NCI-H2081 (cell line): ENCODE measurements at regions not wholly inside any gene's neighbourhood (a gene's known extent, or its start where the extent isn't known, plus 50 kb on each side); places are given as distances from the start of the nearest gene placed in this dataset.
"Not testable (repeated sequence)": the region's sequence is repeated elsewhere in the genome, so short reads cannot be mapped to it uniquely, and the experiment has no call there.

Experiments used
- DNase-seq, 2 experiments: peaks; one replicate each; lab custom pipeline; 2025; lab: John Stamatoyannopoulos, UW

- no peak for DNase-seq
Measured at GRCh38 chr14:56351861-56352260, 227.7 kb upstream of the TMEM260 start.

- no peak for DNase-seq
Measured at GRCh38 chr14:56352999-56353398, 226.6 kb upstream of the TMEM260 start.

- no peak for DNase-seq
Measured at GRCh38 chr14:56357428-56357827, 222.2 kb upstream of the TMEM260 start.

- DNase-seq: no peak
Measured at GRCh38 chr14:56358275-56358674, 221.3 kb upstream of the TMEM260 start.

GRCh38 chr14:56358851-56359614 lies 220.6 kb upstream of the TMEM260 start:
- DNase-seq: no peak

GRCh38 chr14:56365663-56366062 lies 213.9 kb upstream of the TMEM260 start:
- DNase-seq: not testable (repeated sequence)

GRCh38 chr14:56367416-56367815 lies 212.2 kb upstream of the TMEM260 start:
- no peak for DNase-seq

GRCh38 chr14:56371737-56372136 lies 207.9 kb upstream of the TMEM260 start:
- no peak for DNase-seq

- DNase-seq: no peak
Measured at GRCh38 chr14:56374421-56374820, 205.2 kb upstream of the TMEM260 start.

GRCh38 chr14:56378046-56378445 lies 201.6 kb upstream of the TMEM260 start:
- no peak for DNase-seq

GRCh38 chr14:56378475-56378877 lies 201.1 kb upstream of the TMEM260 start:
- DNase-seq: no peak

GRCh38 chr14:56379956-56380355 lies 199.6 kb upstream of the TMEM260 start:
- DNase-seq: no peak

GRCh38 chr14:56386024-56386423 lies 193.6 kb upstream of the TMEM260 start:
- no peak for DNase-seq

- DNase-seq: no peak
Measured at GRCh38 chr14:56390859-56391258, 188.7 kb upstream of the TMEM260 start.

- no peak for DNase-seq
Measured at GRCh38 chr14:56394826-56395530, 184.6 kb upstream of the TMEM260 start.

GRCh38 chr14:56400109-56400825 lies 179.3 kb upstream of the TMEM260 start:
- DNase-seq: no peak

- DNase-seq: no peak
Measured at GRCh38 chr14:56412468-56413434, 166.8 kb upstream of the TMEM260 start.

- DNase-seq: no peak
Measured at GRCh38 chr14:56413721-56414120, 165.9 kb upstream of the TMEM260 start.

GRCh38 chr14:56414236-56414635 lies 165.4 kb upstream of the TMEM260 start:
- DNase-seq: no peak

GRCh38 chr14:56416213-56416612 lies 163.4 kb upstream of the TMEM260 start:
- DNase-seq: no peak

- no peak for DNase-seq
Measured at GRCh38 chr14:56417173-56417572, 162.4 kb upstream of the TMEM260 start.

GRCh38 chr14:56419750-56420149 lies 159.8 kb upstream of the TMEM260 start:
- no peak for DNase-seq
